MCF 10A (cell line): ENCODE measurements at regions not wholly inside any gene's neighbourhood (a gene's known extent, or its start where the extent isn't known, plus 50 kb on each side); places are given as distances from the start of the nearest gene placed in this dataset.

ENCODE experiments used
- BruUV-seq: library from RNA; stranded (reverse); fragments of 400-500 nt; replicated peaks from 2 replicates; lab custom pipeline; 2021; lab: Mats Ljungman, UMichigan
- CTCF ChIA-PET: fragments of 300-600 bp; sonication (Branson Sonifier 250); formaldehyde crosslinking; extraction: SDS; loops from one replicate; lab custom pipeline; 2021; ENCODE audit warnings: antibody characterized with exemption, inconsistent platforms; lab: Yijun Ruan, JAX
- POLR2A ChIA-PET: fragments of 300-600, 350-650 bp; sonication (Branson Sonifier 250); formaldehyde crosslinking; extraction: SDS; loops from one replicate; lab custom pipeline; 2020; ENCODE audit warnings: antibody characterized with exemption, inconsistent platforms; lab: Yijun Ruan, JAX
- DNase-seq: peaks from one replicate; pipeline ENCODE4 v3.0.0-alpha.2; 2018; ENCODE audit not compliant: unreplicated experiment
- H3K27ac Mint-ChIP-seq: one replicate; pipeline ENCODE4 v1.8.0; 2022; ENCODE audit warnings: mild to moderate bottlenecking, low read depth, mixed read lengths; ENCODE audit not compliant: unreplicated experiment
- H3K27me3 Mint-ChIP-seq: one replicate; pipeline ENCODE4 v1.8.0; 2022; ENCODE audit warnings: mixed read lengths; ENCODE audit not compliant: insufficient read depth, unreplicated experiment
- H3K36me3 Mint-ChIP-seq: one replicate; pipeline ENCODE4 v1.8.0; 2022; ENCODE audit warnings: mild to moderate bottlenecking, moderate library complexity, mixed read lengths; ENCODE audit not compliant: insufficient read depth, unreplicated experiment
- H3K4me1 Mint-ChIP-seq: one replicate; pipeline ENCODE4 v1.8.0; 2022; ENCODE audit warnings: mixed read lengths; ENCODE audit not compliant: insufficient read depth, unreplicated experiment
- H3K4me3 Mint-ChIP-seq: one replicate; pipeline ENCODE4 v1.8.0; 2022; ENCODE audit warnings: mild to moderate bottlenecking, moderate library complexity, mixed read lengths; ENCODE audit not compliant: unreplicated experiment
- H3K9me3 Mint-ChIP-seq: one replicate; pipeline ENCODE4 v1.8.0; 2022; ENCODE audit warnings: mixed read lengths; ENCODE audit not compliant: unreplicated experiment
- intact Hi-C: fragments of 100-400 bp; cut with micrococcal nuclease; formaldehyde crosslinking; loops from 2 replicates; pipeline ENCODE4 v1.14.1; 2022
- TF ChIP-seq, protein P1 (sequence below): fragments of 200-600 bp; IDR thresholded peaks from one replicate; pipeline ENCODE4 v1.8.0; 2022; ENCODE audit warnings: antibody characterized with exemption, mild to moderate bottlenecking; ENCODE audit not compliant: unreplicated experiment

DNA sequence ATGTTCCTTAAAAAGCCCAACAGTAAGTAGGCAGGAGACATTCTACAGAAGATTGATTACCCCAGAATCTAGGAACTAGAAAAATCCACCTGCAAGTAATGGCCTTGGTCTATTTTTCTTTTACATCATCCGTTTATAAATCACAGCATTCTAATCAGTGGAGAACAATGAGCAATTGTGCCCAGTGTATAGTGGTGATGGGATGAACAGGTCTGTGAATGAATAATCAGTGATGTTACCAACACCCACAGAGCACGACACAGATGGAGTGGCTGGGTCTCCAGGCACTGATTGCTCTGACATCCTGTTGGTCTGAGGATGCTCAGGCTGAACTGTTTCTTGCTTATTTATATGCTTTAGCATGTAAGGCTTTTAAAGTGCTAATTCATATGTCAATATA is 1251.2 kb upstream of the CDH8 start:
- POLR2A ChIA-PET = no interaction called here
- H3K27me3 Mint-ChIP-seq = no peaks in the 10 kb centered on the region
- H3K4me3 Mint-ChIP-seq = no peak overlapping the region
- CTCF ChIA-PET = no interaction called here
- TF ChIP-seq, protein P1, sequence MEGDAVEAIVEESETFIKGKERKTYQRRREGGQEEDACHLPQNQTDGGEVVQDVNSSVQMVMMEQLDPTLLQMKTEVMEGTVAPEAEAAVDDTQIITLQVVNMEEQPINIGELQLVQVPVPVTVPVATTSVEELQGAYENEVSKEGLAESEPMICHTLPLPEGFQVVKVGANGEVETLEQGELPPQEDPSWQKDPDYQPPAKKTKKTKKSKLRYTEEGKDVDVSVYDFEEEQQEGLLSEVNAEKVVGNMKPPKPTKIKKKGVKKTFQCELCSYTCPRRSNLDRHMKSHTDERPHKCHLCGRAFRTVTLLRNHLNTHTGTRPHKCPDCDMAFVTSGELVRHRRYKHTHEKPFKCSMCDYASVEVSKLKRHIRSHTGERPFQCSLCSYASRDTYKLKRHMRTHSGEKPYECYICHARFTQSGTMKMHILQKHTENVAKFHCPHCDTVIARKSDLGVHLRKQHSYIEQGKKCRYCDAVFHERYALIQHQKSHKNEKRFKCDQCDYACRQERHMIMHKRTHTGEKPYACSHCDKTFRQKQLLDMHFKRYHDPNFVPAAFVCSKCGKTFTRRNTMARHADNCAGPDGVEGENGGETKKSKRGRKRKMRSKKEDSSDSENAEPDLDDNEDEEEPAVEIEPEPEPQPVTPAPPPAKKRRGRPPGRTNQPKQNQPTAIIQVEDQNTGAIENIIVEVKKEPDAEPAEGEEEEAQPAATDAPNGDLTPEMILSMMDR = no peak
- intact Hi-C loops = no loop called here
- no peaks in the 10 kb centered on the region for H3K36me3 Mint-ChIP-seq
- no peak overlapping the region for H3K27ac Mint-ChIP-seq
- H3K9me3 Mint-ChIP-seq = no peaks in the 10 kb centered on the region
- BruUV-seq = no TSS peak
- no peaks in the 10 kb centered on the region for H3K4me1 Mint-ChIP-seq
- DNase-seq = no peak

DNA sequence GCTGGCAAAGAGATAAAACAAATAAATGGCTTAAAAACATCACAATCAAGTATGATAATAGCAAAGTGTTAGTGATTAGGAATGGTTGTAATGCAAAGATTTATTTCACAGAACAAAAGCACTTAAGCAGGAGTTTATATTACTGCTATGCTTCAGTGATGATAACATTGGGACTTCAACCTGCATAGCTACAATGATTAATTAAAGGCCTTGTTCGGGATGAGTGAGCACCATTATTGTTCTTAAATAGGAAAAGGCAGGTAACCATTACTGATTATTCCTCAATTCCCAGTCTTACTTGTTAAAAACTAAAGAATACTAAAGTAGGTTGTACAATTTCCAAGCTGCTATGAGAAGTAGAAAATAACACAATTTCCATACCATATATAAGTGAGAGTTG is 1247.5 kb upstream of the CDH8 start:
- intact Hi-C loops = no loop called here
- no TSS peak for BruUV-seq
- TF ChIP-seq, protein P1 = no peak
- Mint-ChIP-seq H3K27ac (no peak overlapping the region), H3K9me3 (peaks cover 8% of the 10 kb centered on the region), H3K4me1 (no peaks in the 10 kb centered on the region), H3K4me3 (no peak overlapping the region), H3K27me3 (no peaks in the 10 kb centered on the region), H3K36me3 (no peaks in the 10 kb centered on the region)
- POLR2A ChIA-PET = no interaction called here
- CTCF ChIA-PET = interaction anchor here (0.5 kb wide), 1 partner anchor 10 kb away, joined by 3 read pairs; no protein-coding TSS in a partner anchor
- no peak for DNase-seq

DNA sequence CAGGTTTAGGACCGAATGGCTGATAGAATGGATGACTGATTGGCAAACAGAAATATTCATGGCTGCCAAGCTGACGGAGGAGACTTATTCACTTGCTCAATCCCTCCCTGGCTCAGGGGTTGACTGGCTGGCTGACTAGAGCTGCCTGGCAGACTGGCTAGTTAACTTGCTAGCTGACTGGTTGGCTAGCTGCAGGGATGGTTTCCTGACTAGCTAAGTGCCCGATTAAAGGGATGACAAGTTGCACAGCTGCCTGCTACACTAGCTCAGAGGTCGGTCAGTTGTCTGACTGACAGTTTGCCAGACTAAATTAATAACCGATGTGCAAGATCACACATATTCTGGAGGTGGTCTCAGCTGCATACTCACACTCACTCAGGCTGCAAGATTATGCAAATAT is 1208.4 kb upstream of the CDH8 start:
- Mint-ChIP-seq H3K36me3 (no peaks in the 10 kb centered on the region), H3K4me1 (no peaks in the 10 kb centered on the region), H3K27ac (no peak overlapping the region), H3K4me3 (no peak overlapping the region), H3K27me3 (peaks cover 14% of the 10 kb centered on the region), H3K9me3 (peaks cover 7% of the 10 kb centered on the region)
- no TSS peak for BruUV-seq
- ChIA-PET POLR2A (no interaction called here), CTCF (interaction anchor here (0.9 kb wide), 2 partner anchors 19 to 53 kb away, joined by 3 read pairs; no protein-coding TSS in a partner anchor)
- DNase-seq = no peak
- intact Hi-C loops = no loop called here
- TF ChIP-seq, protein P1 = no peak

DNA sequence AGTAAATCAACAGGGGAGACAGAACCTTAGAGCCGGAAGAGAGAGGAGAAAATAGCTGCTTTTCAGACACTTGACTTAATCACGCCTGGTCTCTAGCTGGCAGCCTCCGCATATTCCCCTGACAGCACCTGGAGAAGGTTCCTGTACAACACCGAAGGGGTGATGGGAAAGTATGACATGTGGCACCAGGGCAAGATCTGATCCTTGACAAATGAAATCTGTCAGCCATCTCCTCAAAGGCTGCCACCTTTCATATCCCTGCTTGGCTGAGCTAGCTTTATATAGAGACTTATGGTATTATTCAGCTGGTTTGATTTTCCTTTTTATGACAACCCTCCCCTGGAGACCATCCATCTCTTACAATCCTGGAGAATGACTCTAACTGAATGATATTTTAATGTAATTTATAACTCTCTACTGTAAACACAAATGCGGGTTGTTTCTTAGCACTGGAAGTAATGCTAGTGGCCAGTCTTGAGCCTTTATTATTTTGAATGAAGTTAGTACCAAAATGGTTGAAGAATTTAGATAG is 1205.3 kb upstream of the CDH8 start:
- Mint-ChIP-seq H3K27me3 (peaks cover 14% of the 10 kb centered on the region), H3K4me3 (no peak overlapping the region), H3K9me3 (peaks cover 18% of the 10 kb centered on the region), H3K36me3 (no peaks in the 10 kb centered on the region), H3K27ac (no peak overlapping the region), H3K4me1 (no peaks in the 10 kb centered on the region)
- no TSS peak for BruUV-seq
- no peak for DNase-seq
- CTCF ChIA-PET = interaction anchor here (0.6 kb wide), 1 partner anchor 323 kb away, joined by 3 read pairs; no protein-coding TSS in a partner anchor
- intact Hi-C loops = no loop called here
- POLR2A ChIA-PET = no interaction called here
- TF ChIP-seq, protein P1 = no peak
